Activated CD8-positive, alpha-beta T cell treated with anti-CD3 and anti-CD28 coated beads for 36 hours (primary cell): ENCODE measurements at regions not wholly inside any gene's neighbourhood (a gene's known extent, or its start where the extent isn't known, plus 50 kb on each side); places are given as distances from the start of the nearest gene placed in this dataset.

Experiments used
- ATAC-seq: fragments of 200-7000 bp; cut with Tn5 transposase; one replicate; pipeline ENCODE4 v1.10.0; 2021; ENCODE audit warnings: mild to moderate bottlenecking, moderate library complexity
- CTCF ChIA-PET: fragments of 350-600 bp; sonication (Branson Sonifier 250); formaldehyde crosslinking; loops from one replicate; lab custom pipeline; 2021; ENCODE audit warnings: antibody characterized with exemption; lab: Charles Lee
- POLR2A ChIA-PET: fragments of 350-600 bp; sonication (Branson Sonifier 250); formaldehyde crosslinking; loops from one replicate; lab custom pipeline; 2021; ENCODE audit warnings: antibody characterized with exemption; lab: Charles Lee
- DNase-seq: peaks from one replicate; pipeline ENCODE4 v3.0.0-alpha.2; 2020
- H3K27ac Mint-ChIP-seq: one replicate; pipeline ENCODE4 v1.8.0; 2021; ENCODE audit warnings: mild to moderate bottlenecking, mixed read lengths
- H3K27me3 Mint-ChIP-seq: one replicate; pipeline ENCODE4 v1.8.0; 2021; ENCODE audit warnings: mixed read lengths
- H3K36me3 Mint-ChIP-seq: one replicate; pipeline ENCODE4 v1.8.0; 2021; ENCODE audit warnings: low read depth, mixed read lengths
- H3K4me1 Mint-ChIP-seq: one replicate; pipeline ENCODE4 v1.8.0; 2021; ENCODE audit warnings: low read depth, mixed read lengths
- H3K4me3 Mint-ChIP-seq: one replicate; pipeline ENCODE4 v1.8.0; 2021; ENCODE audit warnings: mild to moderate bottlenecking, moderate library complexity, mixed read lengths
- H3K9me3 Mint-ChIP-seq: one replicate; pipeline ENCODE4 v1.8.0; 2021; ENCODE audit warnings: mixed read lengths
- CTCF ChIP-seq: fragments of 200-600 bp; IDR thresholded peaks from one replicate; pipeline ENCODE4 v1.8.0; 2022; ENCODE audit warnings: antibody characterized with exemption, mild to moderate bottlenecking
- intact Hi-C: fragments of 100-400 bp; cut with micrococcal nuclease; formaldehyde crosslinking; loops from one replicate; pipeline ENCODE4 v1.10.0; 2022

- POLR2A ChIA-PET: no interaction called here
- DNase-seq (no peak), ATAC-seq (no peak)
- intact Hi-C loops: no loop called here
- Mint-ChIP-seq H3K4me1 (no peaks in the 10 kb centered on the region), H3K4me3 (no peak overlapping the region), H3K27ac (no peak overlapping the region), H3K27me3 (no peaks in the 10 kb centered on the region), H3K36me3 (no peaks in the 10 kb centered on the region), H3K9me3 (no peaks in the 10 kb centered on the region)
- CTCF ChIA-PET: no interaction called here
- no peak for TF ChIP-seq CTCF
These were observed 177.5 kb downstream of the DAD1 start for GRCh38 chr14:22411398-22412055.

- no peak for DNase-seq
- intact Hi-C loops: no loop called here
- no peak overlapping the region for H3K4me3 Mint-ChIP-seq
- H3K27me3 Mint-ChIP-seq: no peaks in the 10 kb centered on the region
- TF ChIP-seq CTCF: no peak
- no peak overlapping the region for H3K27ac Mint-ChIP-seq
- no peaks in the 10 kb centered on the region for H3K9me3 Mint-ChIP-seq
- POLR2A ChIA-PET: no interaction called here
- CTCF ChIA-PET: no interaction called here
- no peaks in the 10 kb centered on the region for H3K36me3 Mint-ChIP-seq
- no peaks in the 10 kb centered on the region for H3K4me1 Mint-ChIP-seq
- no peak for ATAC-seq
These were observed 178.5 kb downstream of the DAD1 start for GRCh38 chr14:22410497-22410896.

- ChIA-PET CTCF (no interaction called here), POLR2A (no interaction called here)
- Mint-ChIP-seq H3K9me3 (no peaks in the 10 kb centered on the region), H3K4me3 (no peak overlapping the region), H3K36me3 (no peaks in the 10 kb centered on the region), H3K4me1 (no peaks in the 10 kb centered on the region), H3K27me3 (no peaks in the 10 kb centered on the region), H3K27ac (no peak overlapping the region)
- DNase-seq (no peak), ATAC-seq (no peak)
- intact Hi-C loops: no loop called here
- TF ChIP-seq CTCF: no peak
These were observed 180.0 kb downstream of the DAD1 start for GRCh38 chr14:22409006-22409405.

- Mint-ChIP-seq H3K4me3 (no peak overlapping the region), H3K4me1 (no peaks in the 10 kb centered on the region), H3K36me3 (no peaks in the 10 kb centered on the region), H3K27me3 (no peaks in the 10 kb centered on the region), H3K9me3 (no peaks in the 10 kb centered on the region), H3K27ac (no peak overlapping the region)
- intact Hi-C loops: no loop called here
- no peak for DNase-seq
- POLR2A ChIA-PET: no interaction called here
- CTCF ChIA-PET: no interaction called here
- no peak for TF ChIP-seq CTCF
- ATAC-seq: no peak
These were observed 180.5 kb downstream of the DAD1 start for GRCh38 chr14:22408547-22408946.

- intact Hi-C loops: no loop called here
- DNase-seq: no peak
- no peak for TF ChIP-seq CTCF
- H3K4me1 Mint-ChIP-seq: no peaks in the 10 kb centered on the region
- H3K9me3 Mint-ChIP-seq: no peaks in the 10 kb centered on the region
- no peak for ATAC-seq
- no peak overlapping the region for H3K27ac Mint-ChIP-seq
- no peak overlapping the region for H3K4me3 Mint-ChIP-seq
- no peaks in the 10 kb centered on the region for H3K27me3 Mint-ChIP-seq
- POLR2A ChIA-PET: no interaction called here
- no peaks in the 10 kb centered on the region for H3K36me3 Mint-ChIP-seq
- CTCF ChIA-PET: no interaction called here
These were observed 182.0 kb downstream of the DAD1 start for GRCh38 chr14:22407033-22407432.
